NB4 (cell line): ENCODE measurements at regions not wholly inside any gene's neighbourhood (a gene's known extent, or its start where the extent isn't known, plus 50 kb on each side); places are given as distances from the start of the nearest gene placed in this dataset.

Source experiments
- CTCF ChIP-seq: IDR thresholded peaks from one replicate; pipeline ENCODE4 v1.5.1; 2012; ENCODE audit warnings: low read depth, low read length
- MAX ChIP-seq: IDR thresholded peaks from 2 replicates; pipeline ENCODE4 v1.6.1; 2011; ENCODE audit warnings: low read depth, low read length

- TF ChIP-seq MAX, result no peak
- no peak for TF ChIP-seq CTCF
Observed at GRCh38 chr10:2933071-2933470, 134.3 kb upstream of the PFKP start.
